Peyer's patch (tissue), 4 donors: ENCODE measurements at regions not wholly inside any gene's neighbourhood (a gene's known extent, or its start where the extent isn't known, plus 50 kb on each side); places are given as distances from the start of the nearest gene placed in this dataset.
"Not testable (repeated sequence)": the region's sequence is repeated elsewhere in the genome, so short reads cannot be mapped to it uniquely, and the experiment has no call there.

Experiments used
- DNase-seq, 3 donors: peaks; one replicate each; pipeline ENCODE4 v3.0.0-alpha.2; 2017 to 2019
- H3K27ac ChIP-seq, 4 donors: fragments of 200-600 bp; sonication (generic); one replicate each; pipeline ENCODE4 v1.5.1; 2016 to 2019
- H3K27me3 ChIP-seq, 2 donors: fragments of 200-600 bp; sonication (generic); one replicate each; pipeline ENCODE4 v1.5.1; 2019
- H3K36me3 ChIP-seq, 3 donors: fragments of 200-600 bp; sonication (generic); one replicate each; pipeline ENCODE4 v1.5.1; 2016 to 2019
- H3K4me1 ChIP-seq, 4 donors: fragments of 200-600 bp; sonication (generic); one replicate each; pipeline ENCODE4 v1.5.1; 2016 to 2019
- H3K4me3 ChIP-seq, 4 donors: fragments of 200-600 bp; sonication (generic); 1 replicate in 3 of 4; 2 replicates in 1 of 4; pipeline ENCODE4 v1.5.1; 2016 to 2019; ENCODE audit warnings: mild to moderate bottlenecking in 1 of 4
- H3K9me3 ChIP-seq, 4 donors: fragments of 200-600 bp; sonication (generic); one replicate each; pipeline ENCODE4 v1.5.1; 2016 to 2019; ENCODE audit warnings: mild to moderate bottlenecking in 1 of 4
- CTCF ChIP-seq, 6 experiments: fragments of 450-650 bp in 4 of 6; fragments of 200-600 bp in 2 of 6; sonication (generic) in 1 of 6; IDR thresholded peaks; one replicate each; pipeline ENCODE4 v1.5.1; 2017 to 2019; ENCODE audit warnings: antibody characterized with exemption in 6 of 6, mild to moderate bottlenecking in 3 of 6, moderate library complexity in 1 of 6
- POLR2A ChIP-seq, 2 donors: fragments of 450-650 bp; IDR thresholded peaks; one replicate each; pipeline ENCODE4 v1.5.1; 2017; ENCODE audit warnings: antibody characterized with exemption in 2 of 2, mild to moderate bottlenecking in 2 of 2, moderate library complexity in 2 of 2

- DNase-seq, result peak in 1 of 3 donors; percentile 32
- no peak for TF ChIP-seq CTCF (IDR thresholded peaks at IDR 0.05)
- no peak for TF ChIP-seq POLR2A (IDR thresholded peaks at IDR 0.05)
- no peaks in the 10 kb centered on the region for H3K27me3 ChIP-seq
- H3K4me1 ChIP-seq, result no peaks in the 10 kb centered on the region
- no peaks in the 10 kb centered on the region for H3K9me3 ChIP-seq
- no peak overlapping the region for H3K4me3 ChIP-seq
- H3K27ac ChIP-seq, result no peak overlapping the region
- no peaks in the 10 kb centered on the region for H3K36me3 ChIP-seq
These were observed 82.0 kb upstream of the RGPD5 start for GRCh38 chr2:109712123-109712449.

DNA sequence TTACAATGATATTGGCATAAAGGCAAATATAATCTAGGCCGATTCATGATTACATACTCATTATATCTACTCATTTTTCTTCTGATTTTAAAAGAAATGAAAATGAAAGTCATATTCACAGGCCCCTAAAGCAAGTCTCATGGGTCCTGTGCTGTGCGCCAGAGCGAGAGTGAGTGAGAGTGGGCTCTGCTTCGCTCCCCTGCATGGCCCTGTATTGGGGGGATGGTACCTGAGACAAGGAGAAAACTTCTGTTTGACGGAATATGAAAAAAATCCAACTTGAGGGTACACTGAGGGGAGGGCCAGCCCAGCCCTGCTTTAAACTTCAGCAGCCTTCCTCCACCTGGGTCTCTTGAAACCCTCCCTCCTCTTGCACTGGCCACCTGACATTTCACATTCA is 81.4 kb upstream of the RGPD5 start:
- TF ChIP-seq CTCF (IDR thresholded peaks at IDR 0.05), result no peak
- no peak for TF ChIP-seq POLR2A (IDR thresholded peaks at IDR 0.05)
- DNase-seq, result peak in 1 of 3 donors; percentile 25
- Histone ChIP-seq H3K27me3 (no peaks in the 10 kb centered on the region), H3K4me3 (no peak overlapping the region), H3K36me3 (no peaks in the 10 kb centered on the region), H3K9me3 (no peaks in the 10 kb centered on the region), H3K4me1 (no peaks in the 10 kb centered on the region), H3K27ac (no peak overlapping the region)

GRCh38 chr2:109715313-109715805 is 78.7 kb upstream of the RGPD5 start:
- DNase-seq, result peak in 2 of 3 donors; percentile 63 to 76
- H3K36me3 ChIP-seq, result no peaks in the 10 kb centered on the region
- TF ChIP-seq CTCF (IDR thresholded peaks at IDR 0.05) (peak in 4 of 6 experiments; percentile 40 to 89 (median 85)), POLR2A (IDR thresholded peaks at IDR 0.05) (no peak)

GRCh38 chr2:109716596-109716995 is 77.5 kb upstream of the RGPD5 start:
- H3K27me3 ChIP-seq, H3K4me3 ChIP-seq, H3K9me3 ChIP-seq, H3K36me3 ChIP-seq, H3K4me1 ChIP-seq, H3K27ac ChIP-seq: not testable (repeated sequence)
- DNase-seq, result peak in 2 of 3 donors; percentile 59 to 60

More at GRCh38 chr2:109715313-109715805, 78.7 kb upstream of the RGPD5 start:
- Histone ChIP-seq H3K4me3 (no peak overlapping the region), H3K27ac (no peak overlapping the region), H3K9me3 (no peaks in the 10 kb centered on the region), H3K4me1 (no peaks in the 10 kb centered on the region), H3K27me3 (no peaks in the 10 kb centered on the region)

DNA sequence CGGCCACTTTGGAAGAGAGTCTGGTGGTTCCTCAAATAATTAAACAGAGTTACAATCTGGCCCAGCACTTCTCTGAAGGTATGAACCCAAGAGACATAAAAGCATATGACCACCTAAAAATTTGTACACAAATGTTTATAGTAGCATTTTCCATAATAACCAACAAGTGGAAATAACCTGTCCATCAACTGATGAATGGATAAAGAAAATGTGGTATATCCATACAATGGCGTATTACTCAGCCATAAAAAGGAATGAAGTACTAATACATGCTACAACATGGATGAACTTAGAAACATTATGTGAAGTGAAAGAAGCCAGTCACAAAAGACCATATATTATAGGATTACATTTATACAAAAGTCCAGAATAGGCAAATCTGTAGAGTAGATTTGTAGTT is 76.0 kb upstream of the RGPD5 start:
- no peak overlapping the region for H3K4me3 ChIP-seq
- no peak overlapping the region for H3K27ac ChIP-seq
- no peak for TF ChIP-seq CTCF (IDR thresholded peaks at IDR 0.05)
- TF ChIP-seq POLR2A (IDR thresholded peaks at IDR 0.05), result no peak
- H3K36me3 ChIP-seq, result no peaks in the 10 kb centered on the region
- no peaks in the 10 kb centered on the region for H3K4me1 ChIP-seq
- DNase-seq, result no peak
- H3K27me3 ChIP-seq, result no peaks in the 10 kb centered on the region
- no peaks in the 10 kb centered on the region for H3K9me3 ChIP-seq

- Histone ChIP-seq H3K36me3 (no peaks in the 10 kb centered on the region), H3K4me3 (no peak overlapping the region), H3K27me3 (no peaks in the 10 kb centered on the region), H3K4me1 (no peaks in the 10 kb centered on the region), H3K9me3 (no peaks in the 10 kb centered on the region), H3K27ac (no peak overlapping the region)
- peak in 1 of 3 donors; percentile 1 for DNase-seq
- no peak for TF ChIP-seq POLR2A (IDR thresholded peaks at IDR 0.05)
- TF ChIP-seq CTCF (IDR thresholded peaks at IDR 0.05), result no peak
These were observed 74.2 kb upstream of the RGPD5 start for GRCh38 chr2:109719871-109720270.
